ENCODE measurements at regions not wholly inside any gene's neighbourhood (a gene's known extent, or its start where the extent isn't known, plus 50 kb on each side); places are given as distances from the start of the nearest gene placed in this dataset.

GRCh38 chr3:94226078-94226477 lies 163.2 kb downstream of the NSUN3 start:
- TF ChIP-seq EZH2 (IDR thresholded peaks at IDR 0.05) (no peak), CTCF (IDR thresholded peaks at IDR 0.05) (no peak)

Data from neural progenitor cell (in vitro differentiated cells).